Coronary artery (tissue), 2 donors: ENCODE measurements at regions not wholly inside any gene's neighbourhood (a gene's known extent, or its start where the extent isn't known, plus 50 kb on each side); places are given as distances from the start of the nearest gene placed in this dataset.

Experiments used
- DNase-seq: peaks from one replicate; pipeline ENCODE4 v3.0.0-alpha.2; 2017; ENCODE audit warnings: low spot score
- H3K27ac ChIP-seq, 2 donors: fragments of 200-600 bp; sonication (generic); one replicate each; pipeline ENCODE4 v1.5.1; 2016 to 2019
- H3K4me3 ChIP-seq: fragments of 200-600 bp; sonication (generic); 2 replicates; pipeline ENCODE4 v1.5.1; 2016; ENCODE audit warnings: mild to moderate bottlenecking, moderate library complexity
- CTCF ChIP-seq: fragments of 200-600 bp; sonication (generic); IDR thresholded peaks from one replicate; pipeline ENCODE4 v1.5.1; 2019; ENCODE audit warnings: antibody characterized with exemption

DNA sequence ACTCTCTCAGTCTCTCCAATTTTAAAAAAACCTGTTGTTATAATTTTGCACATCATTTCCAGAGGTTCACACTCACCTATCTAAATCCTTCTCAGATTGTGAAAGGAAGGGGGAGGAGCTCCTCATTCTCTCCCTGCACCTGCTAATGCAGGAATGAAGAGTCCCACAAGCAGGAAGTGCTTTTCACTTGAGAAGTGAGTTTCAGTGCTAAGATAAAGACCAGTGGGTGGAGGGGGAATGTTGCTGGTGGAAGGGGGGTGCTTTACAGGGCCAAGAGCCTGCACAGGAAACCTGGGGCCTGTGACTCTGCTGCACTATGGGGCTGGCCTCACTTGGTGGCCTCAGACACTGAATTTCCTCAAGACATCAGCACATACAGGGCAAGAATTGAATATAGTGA lies 176.4 kb downstream of the PTPN20 start:
- no peak for TF ChIP-seq CTCF
- Histone ChIP-seq H3K27ac (no peak overlapping the region), H3K4me3 (no peak overlapping the region)
- DNase-seq = no peak

DNA sequence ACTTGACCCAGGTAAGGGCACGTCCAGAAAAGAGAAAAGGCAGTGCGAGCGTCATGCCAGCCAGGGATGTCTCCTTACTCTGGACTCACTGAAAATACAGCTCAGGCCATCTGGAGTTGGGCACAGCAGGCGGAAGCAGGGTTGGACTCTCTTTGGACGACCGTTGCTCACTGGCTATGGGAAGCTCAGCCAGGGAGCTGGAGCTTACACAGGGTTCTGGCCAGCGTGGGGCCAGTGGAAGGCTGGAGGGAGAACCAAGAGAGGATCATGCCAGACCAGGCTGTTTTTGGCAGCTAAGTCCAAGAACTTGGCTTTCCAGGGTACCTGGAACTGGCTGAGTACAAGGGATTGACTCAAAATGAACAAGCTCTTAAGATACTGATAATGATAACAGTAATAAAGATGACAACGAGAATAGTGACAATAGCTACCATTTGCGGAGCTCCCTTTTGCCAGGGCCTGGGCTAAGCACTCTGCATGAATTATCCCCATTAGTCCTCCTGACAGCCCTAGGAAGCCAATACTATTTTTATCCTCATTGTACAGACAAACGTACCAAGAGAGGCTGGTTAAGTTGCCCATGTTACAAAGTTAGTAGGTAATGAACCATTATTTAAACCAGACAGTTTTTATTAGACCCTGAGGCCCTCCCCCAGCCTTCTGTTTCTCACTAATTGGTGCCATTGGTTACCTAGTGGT lies 177.6 kb downstream of the PTPN20 start:
- DNase-seq = no peak
- no peak for TF ChIP-seq CTCF
- Histone ChIP-seq H3K27ac (no peak overlapping the region), H3K4me3 (no peak overlapping the region)

DNA sequence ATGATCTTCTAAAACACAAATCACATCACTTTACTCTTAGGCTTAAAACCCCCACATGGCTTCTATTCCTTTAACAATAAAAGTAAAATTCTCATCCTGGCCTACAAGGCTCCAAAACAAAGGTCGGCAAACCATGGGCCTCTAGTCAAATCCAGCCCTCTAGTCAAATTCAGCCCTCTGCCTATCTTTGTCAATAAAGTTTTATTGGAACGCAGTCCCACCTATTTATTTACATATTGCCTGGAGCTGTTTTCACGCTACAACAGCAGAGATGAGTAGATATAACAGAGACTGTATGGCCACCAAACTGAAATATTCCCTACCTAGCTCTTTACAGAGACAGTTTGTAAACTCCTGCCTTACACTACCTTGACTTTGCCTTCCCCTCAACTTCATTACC lies 178.8 kb downstream of the PTPN20 start:
- no peak for TF ChIP-seq CTCF
- Histone ChIP-seq H3K4me3 (no peak overlapping the region), H3K27ac (no peak overlapping the region)
- DNase-seq = no peak

DNA sequence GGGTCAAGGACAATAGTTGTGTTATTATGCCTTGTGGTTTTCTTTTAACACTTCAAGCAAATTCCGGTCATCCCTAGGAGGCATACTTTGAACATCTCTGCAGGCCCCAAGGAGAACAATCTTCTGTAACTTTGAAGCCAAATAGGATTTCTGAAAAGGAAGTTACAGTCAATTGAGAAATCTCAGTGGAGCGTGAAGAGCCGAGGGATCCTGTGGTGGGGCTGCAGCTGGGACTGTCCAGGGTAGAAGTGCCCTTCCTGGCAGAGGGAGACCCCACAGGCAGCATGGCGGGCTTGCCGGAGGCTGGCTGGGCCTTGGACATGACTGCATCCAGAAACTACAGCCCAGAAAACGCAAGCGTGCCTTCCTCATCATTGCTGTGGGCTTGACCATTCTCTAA lies 179.7 kb downstream of the PTPN20 start:
- no peak for TF ChIP-seq CTCF
- Histone ChIP-seq H3K27ac (no peak overlapping the region), H3K4me3 (no peak overlapping the region)
- DNase-seq = peak; percentile 50

DNA sequence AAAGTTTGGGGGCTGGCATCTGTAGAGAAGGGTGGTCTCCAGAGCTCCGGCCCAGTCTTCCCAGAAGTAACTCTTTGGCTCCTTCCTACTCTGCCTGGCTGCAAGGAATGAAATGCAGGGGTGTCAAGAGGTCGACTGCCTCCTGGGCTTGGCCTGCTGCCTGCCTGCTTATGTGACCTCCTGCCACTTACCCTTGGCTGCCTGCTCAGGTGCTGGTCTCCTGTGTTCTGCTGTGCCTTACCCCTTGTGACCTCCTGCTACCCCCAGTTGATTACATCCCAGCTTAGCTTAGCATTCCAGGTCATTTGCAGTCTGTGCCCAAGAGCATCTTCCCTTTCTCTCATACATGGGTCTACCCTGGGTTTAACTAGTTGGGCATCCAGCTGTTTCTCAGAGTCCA lies 180.2 kb downstream of the PTPN20 start:
- DNase-seq = peak; percentile 14
- H3K4me3 ChIP-seq = no peak overlapping the region
- no peak overlapping the region for H3K27ac ChIP-seq
- TF ChIP-seq CTCF = no peak

GRCh38 chr10:47092376-47092775 lies 181.1 kb downstream of the PTPN20 start:
- Histone ChIP-seq H3K4me3 (no peak overlapping the region), H3K27ac (no peak overlapping the region)
- TF ChIP-seq CTCF = no peak
- no peak for DNase-seq

GRCh38 chr10:47092831-47093230 lies 181.6 kb downstream of the PTPN20 start:
- Histone ChIP-seq H3K4me3 (no peak overlapping the region), H3K27ac (no peak overlapping the region)
- TF ChIP-seq CTCF = no peak
- peak; percentile 57 for DNase-seq
